NCI-H128 (cell line): ENCODE measurements at regions not wholly inside any gene's neighbourhood (a gene's known extent, or its start where the extent isn't known, plus 50 kb on each side); places are given as distances from the start of the nearest gene placed in this dataset.

Source experiments
- DNase-seq: peaks from one replicate; lab custom pipeline; 2025; ENCODE audit not compliant: unreplicated experiment; lab: John Stamatoyannopoulos, UW

DNA sequence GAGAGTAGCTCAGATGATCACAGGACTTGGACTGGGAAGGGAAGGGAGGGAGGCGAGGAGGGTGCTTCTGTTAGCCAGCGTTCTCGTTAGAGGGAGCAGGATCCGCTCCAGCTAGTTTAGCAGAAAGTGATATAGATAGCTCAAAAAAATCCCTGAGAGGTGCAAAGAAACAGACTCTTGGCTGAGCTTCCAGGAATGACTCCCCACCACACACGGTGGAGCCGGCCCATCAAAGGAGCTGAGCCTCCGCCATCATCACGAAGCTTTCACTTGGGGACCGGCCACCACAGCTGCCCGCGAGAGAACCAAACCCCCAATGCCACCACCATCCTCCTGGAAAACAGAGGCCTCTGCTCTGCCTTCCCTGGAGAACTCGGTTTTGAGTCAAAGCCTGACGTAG, 124.6 kb upstream of the BCL2L14 start:
- no peak for DNase-seq

DNA sequence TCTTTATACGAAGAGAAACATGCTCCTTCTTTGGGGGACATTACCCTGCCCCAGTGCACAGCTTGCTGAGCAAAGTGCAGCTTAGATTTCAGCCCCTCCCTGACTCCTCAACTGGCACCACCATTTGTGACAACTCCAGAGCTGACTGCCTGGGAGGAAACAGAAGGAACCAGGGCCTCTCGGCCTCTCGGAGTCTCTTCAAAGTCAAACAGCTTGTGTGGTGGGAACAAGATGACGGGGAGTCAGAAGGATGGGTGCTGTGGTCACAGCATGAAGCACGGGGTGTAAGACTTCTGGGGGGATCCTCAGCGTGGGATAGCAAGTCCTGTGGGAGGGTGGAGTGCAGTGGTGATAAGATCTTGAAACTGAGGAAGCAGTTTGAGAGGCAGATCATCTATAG, 123.5 kb upstream of the BCL2L14 start:
- DNase-seq: no peak

DNA sequence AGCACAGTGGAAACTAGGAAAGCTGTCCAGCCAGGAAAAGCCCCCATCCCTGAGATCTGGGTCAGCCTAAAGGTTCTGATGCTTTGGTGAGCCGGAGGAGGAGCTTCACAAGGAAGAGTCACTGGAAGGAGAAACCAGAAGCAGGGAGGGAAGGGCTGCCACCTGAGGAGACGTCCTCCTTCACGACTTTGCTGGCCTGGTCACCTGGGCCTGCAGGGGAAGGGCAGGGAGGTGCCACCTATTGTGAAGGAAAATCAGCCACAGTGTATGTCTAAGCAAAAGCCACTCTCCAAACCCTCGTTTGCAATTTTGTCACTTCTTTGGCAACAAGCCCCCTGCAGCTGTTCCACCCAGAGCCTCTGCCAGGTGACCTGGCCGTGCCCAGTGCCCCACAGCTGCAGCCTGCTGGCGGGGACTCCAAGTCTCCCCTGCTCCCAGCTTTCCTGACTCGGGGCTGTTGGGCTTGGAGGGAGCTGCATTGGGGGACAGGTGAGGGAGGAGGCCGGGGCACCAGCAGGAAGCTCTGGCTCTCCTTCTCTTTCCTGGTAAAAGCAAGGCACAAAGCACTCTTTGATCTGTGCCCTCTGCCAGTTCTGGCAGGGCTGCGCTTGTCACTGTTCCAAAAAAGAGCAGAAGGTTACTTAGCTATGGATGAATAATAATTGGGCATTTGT, 120.9 kb upstream of the BCL2L14 start:
- no peak for DNase-seq

DNA sequence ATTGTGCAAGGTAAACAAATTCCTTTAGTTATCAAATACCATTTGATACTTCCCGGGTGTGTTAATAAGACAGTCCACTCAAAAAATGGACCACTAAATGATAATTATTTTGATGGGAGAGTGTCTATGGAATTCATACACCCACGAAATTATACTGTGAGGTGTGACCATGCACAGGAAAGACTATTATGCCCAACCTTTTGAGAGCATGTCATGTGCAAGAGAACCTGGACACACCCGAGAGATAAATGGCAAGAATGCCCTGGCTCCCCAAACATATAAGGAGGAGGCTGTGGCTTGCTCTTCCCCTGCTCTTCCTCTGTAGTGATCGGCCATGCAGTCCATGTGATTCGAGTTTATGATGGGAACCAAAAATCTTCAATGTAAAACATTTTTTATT, 119.5 kb upstream of the BCL2L14 start:
- DNase-seq: no peak

- DNase-seq: no peak
These were observed 117.2 kb upstream of the BCL2L14 start for GRCh38 chr12:11953523-11953922.

DNA sequence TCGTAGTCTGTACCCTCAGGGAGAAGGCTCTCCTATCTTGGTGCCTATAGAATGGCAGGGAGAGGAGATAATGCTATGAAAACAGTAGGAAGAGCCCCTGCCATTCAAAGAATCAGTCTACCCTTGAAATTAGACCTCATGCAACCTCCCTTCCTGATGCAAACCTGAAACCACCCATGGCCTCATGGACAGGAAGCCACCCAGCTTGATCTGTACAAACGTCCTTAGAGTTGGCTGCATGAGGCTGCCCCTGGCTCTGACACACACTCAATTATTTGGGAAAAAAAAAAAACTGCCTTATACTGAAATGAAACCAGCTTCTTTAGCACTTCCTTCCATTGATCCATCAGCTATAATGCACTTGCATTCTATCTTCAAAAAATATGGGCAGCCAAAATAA, 116.6 kb upstream of the BCL2L14 start:
- no peak for DNase-seq

DNA sequence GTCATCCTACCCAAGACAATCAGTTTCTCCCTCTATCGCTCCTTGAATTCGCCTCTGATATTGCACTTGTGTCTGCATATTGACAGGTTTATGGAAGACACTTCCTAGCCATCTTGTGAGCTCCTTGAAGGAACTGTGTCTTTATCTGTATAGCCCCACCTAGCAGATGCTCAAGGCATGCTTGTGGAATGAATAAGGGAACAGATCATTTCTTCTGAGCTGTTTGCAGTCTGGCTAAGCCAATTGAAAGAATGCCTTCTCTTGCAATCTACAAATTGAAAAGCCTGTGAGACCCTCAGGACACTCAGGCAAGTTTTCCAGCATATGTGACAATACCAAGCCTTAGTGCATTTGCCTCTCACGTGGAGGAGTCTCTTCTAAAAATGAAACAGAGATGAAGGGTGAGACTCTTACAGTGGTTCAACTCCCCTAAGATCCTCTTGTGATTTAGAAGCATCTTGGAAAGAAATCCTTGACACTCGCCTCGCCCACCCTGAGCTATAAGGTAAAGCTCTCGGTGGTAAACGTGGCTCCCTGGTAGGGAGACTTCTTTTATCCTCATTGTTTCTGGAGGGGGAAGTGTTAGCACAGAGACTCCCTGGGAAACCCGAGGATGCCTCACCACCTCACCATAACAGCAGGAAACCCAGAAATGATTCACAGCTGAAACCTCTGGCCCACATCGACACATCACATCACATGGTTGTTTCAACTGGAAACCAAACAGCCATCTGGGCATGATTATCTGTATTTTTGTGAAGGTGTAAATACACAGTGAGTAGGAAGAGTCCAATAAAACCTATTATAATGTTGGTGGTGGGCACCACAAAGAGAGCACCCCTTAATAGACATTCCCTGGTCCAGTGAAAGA, 112.3 kb upstream of the BCL2L14 start:
- no peak for DNase-seq

GRCh38 chr12:11959117-11959823, 111.5 kb upstream of the BCL2L14 start:
- DNase-seq: no peak

GRCh38 chr12:11960646-11961045, 110.1 kb upstream of the BCL2L14 start:
- DNase-seq: no peak

DNA sequence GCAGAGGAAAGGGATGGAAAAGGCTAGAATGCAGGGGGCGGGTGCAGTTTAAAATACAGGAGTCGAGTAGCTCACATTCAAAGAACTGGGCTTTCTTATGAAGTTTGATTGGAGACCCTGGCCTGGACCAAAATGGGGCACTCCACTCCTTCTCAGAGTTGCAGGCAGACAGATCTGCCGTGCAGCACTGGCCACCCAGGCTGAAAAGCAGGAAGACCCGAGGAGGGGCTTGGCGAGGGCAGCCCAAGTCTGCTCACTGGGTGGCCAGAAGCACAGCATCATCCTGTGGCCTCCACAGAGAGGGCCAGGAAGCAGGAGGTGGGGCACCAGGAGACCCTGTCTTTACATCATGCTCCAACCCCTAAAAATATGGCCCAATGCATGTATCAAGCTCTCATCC, 109.1 kb upstream of the BCL2L14 start:
- DNase-seq: no peak

- no peak for DNase-seq
These were observed 107.9 kb upstream of the BCL2L14 start for GRCh38 chr12:11962860-11963259.

- no peak for DNase-seq
These were observed 106.8 kb upstream of the BCL2L14 start for GRCh38 chr12:11963841-11964471.

DNA sequence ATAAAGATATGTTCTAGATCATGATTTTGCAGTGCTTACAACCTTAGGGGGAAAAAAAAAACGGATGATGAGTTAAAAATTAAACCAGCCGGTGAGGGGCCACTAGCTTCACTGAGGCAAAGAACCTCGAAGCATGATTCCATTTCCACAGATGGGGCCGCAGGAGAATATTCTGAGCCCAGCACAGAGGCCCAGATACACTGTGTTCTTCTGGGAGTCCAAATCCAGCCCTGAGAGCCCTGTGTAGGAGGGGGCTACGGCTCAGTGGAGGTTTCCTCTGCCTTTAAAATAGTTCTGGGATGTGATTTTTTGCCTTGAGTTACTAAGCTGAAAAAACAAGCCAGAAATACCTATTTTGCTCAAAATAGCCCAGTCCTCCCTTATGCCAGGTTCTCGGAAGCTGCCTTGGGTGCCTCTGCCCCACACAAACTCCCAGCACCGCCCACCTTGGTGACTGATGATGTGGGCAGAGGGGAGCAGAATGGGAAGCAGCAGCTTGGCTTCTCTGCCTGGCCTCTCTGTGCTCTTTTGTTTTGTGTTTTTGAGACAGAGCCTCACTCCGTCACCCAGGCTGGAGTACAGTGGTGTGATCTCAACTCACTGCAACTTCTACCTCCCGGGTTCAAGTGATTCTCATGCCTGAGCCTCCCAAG, 105.4 kb upstream of the BCL2L14 start:
- DNase-seq: no peak

GRCh38 chr12:11967376-11968047, 103.2 kb upstream of the BCL2L14 start:
- no peak for DNase-seq

DNA sequence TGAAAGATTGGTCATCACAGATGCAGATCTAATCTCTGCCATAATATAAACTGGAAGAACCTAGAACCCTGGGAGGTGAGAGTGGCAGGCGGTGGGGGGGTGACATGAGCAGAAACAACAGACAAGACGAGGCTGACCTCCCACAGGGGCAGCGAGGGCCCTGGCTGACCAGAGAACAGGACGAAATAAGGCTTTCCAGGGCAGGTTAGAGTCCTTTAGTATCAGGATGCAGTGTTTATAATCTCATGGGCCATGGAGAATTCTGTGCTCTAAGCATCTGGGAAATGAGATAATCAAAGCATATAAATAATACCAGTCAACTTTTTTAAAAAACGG, 102.7 kb upstream of the BCL2L14 start:
- DNase-seq: no peak

- DNase-seq: no peak
These were observed 102.2 kb upstream of the BCL2L14 start for GRCh38 chr12:11968516-11968915.

- no peak for DNase-seq
These were observed 101.1 kb upstream of the BCL2L14 start for GRCh38 chr12:11969437-11970154.

DNA sequence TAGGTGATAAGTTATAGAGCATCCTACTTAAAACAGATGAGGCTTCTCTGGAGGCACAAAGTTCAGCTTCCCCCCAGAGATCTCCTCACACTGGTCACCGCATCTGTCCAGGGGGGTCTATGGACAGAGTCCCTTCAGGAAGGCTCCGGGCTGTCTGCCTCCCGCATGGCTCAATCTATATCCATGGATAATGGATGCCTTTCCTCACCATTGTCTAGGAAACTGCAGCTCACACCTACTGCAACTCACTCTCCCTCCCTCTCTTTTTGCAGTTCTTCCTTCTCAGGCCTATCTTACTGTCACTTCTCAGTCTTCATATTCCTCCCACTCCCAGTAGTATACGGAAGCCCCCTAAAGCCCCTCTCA, 100.6 kb upstream of the BCL2L14 start:
- no peak for DNase-seq

- no peak for DNase-seq
These were observed 97.3 kb upstream of the BCL2L14 start for GRCh38 chr12:11973396-11973795.

DNA sequence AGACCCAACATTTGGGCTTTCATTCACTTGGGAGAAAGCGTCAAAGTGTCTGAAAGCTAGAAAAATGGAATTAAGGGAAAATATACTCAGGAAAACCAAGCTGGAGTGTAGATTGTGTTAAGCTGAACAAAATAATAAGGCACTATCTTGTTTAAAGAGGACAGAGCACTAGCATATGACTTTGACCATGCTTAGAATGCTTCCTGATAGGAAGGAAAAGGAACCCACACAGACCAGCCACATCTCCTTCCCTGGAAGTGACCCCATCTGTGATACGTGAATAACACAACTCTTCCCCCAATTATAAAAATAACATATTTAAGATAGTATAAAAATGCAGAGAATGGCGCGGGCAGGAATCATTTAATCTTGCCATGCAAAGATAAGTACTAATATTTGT, 94.7 kb upstream of the BCL2L14 start:
- no peak for DNase-seq
